D341Med (cell line): ENCODE measurements at regions not wholly inside any gene's neighbourhood (a gene's known extent, or its start where the extent isn't known, plus 50 kb on each side); places are given as distances from the start of the nearest gene placed in this dataset.
"Not testable (repeated sequence)": the region's sequence is repeated elsewhere in the genome, so short reads cannot be mapped to it uniquely, and the experiment has no call there.

Experiments
- DNase-seq: peaks from one replicate; pipeline ENCODE4 v3.0.0; 2012; ENCODE audit warnings: low spot score

- not testable (repeated sequence) for DNase-seq
These were observed 115.8 kb upstream of the KCNJ3 start for GRCh38 chr2:154582694-154583093.

GRCh38 chr2:154583274-154583673 lies 115.2 kb upstream of the KCNJ3 start:
- DNase-seq = not testable (repeated sequence)

- no peak for DNase-seq
These were observed 110.8 kb upstream of the KCNJ3 start for GRCh38 chr2:154587739-154588138.

- no peak for DNase-seq
These were observed 109.7 kb upstream of the KCNJ3 start for GRCh38 chr2:154588838-154589237.

GRCh38 chr2:154589514-154589913 lies 109.0 kb upstream of the KCNJ3 start:
- DNase-seq = no peak

GRCh38 chr2:154591294-154591820 lies 107.1 kb upstream of the KCNJ3 start:
- DNase-seq = no peak

- no peak for DNase-seq
These were observed 99.3 kb upstream of the KCNJ3 start for GRCh38 chr2:154599189-154599588.

GRCh38 chr2:154600927-154601494 lies 97.5 kb upstream of the KCNJ3 start:
- no peak for DNase-seq

- DNase-seq = no peak
These were observed 94.8 kb upstream of the KCNJ3 start for GRCh38 chr2:154603682-154604081.

- no peak for DNase-seq
These were observed 90.1 kb upstream of the KCNJ3 start for GRCh38 chr2:154608438-154608837.

- no peak for DNase-seq
These were observed 83.6 kb upstream of the KCNJ3 start for GRCh38 chr2:154614906-154615305.

GRCh38 chr2:154616659-154617058 lies 81.8 kb upstream of the KCNJ3 start:
- DNase-seq = no peak

- no peak for DNase-seq
These were observed 78.0 kb upstream of the KCNJ3 start for GRCh38 chr2:154620471-154620870.

- peak; percentile 51 for DNase-seq
These were observed 74.7 kb upstream of the KCNJ3 start for GRCh38 chr2:154623819-154624218.

- no peak for DNase-seq
These were observed 61.0 kb upstream of the KCNJ3 start for GRCh38 chr2:154637456-154637855.

- no peak for DNase-seq
These were observed 59.7 kb upstream of the KCNJ3 start for GRCh38 chr2:154638783-154639182.

- DNase-seq = no peak
These were observed 58.5 kb upstream of the KCNJ3 start for GRCh38 chr2:154640000-154640399.
